H1 (cell line): ENCODE measurements at regions not wholly inside any gene's neighbourhood (a gene's known extent, or its start where the extent isn't known, plus 50 kb on each side); places are given as distances from the start of the nearest gene placed in this dataset.

Experiments used
- CTCF ChIA-PET: fragments of 300-600 bp; sonication (Branson Sonifier 250); formaldehyde crosslinking; loops from one replicate; lab custom pipeline; 2021; ENCODE audit not compliant: partially characterized antibody; lab: Charles Lee
- POLR2A ChIA-PET: fragments of 300-600 bp; sonication (Branson Sonifier 250); formaldehyde crosslinking; loops from one replicate; lab custom pipeline; 2021; ENCODE audit warnings: inconsistent platforms; ENCODE audit not compliant: partially characterized antibody; lab: Charles Lee
- DNase-seq, 2 experiments: peaks; one replicate each; pipeline versions ENCODE4 v3.0.0 to v3.0.0-alpha.2; 2010 to 2022; ENCODE audit warnings: low spot score in 2 of 2, low read depth in 1 of 2, mixed read lengths in 1 of 2
- FAIRE-seq: peaks from 2 replicates; lab custom pipeline; 2011; peaks lifted over from hg19 to GRCh38; lab: Jason Lieb, UNC
- H2AFZ ChIP-seq: 2 replicates; pipeline ENCODE4 v1.8.1; 2012; ENCODE audit warnings: low read length, inconsistent platforms
- H2AK5ac ChIP-seq: 2 replicates; pipeline ENCODE4 v1.6.1; 2013; ENCODE audit warnings: low read depth, low read length
- H2BK120ac ChIP-seq: replicated peaks from 2 replicates; pipeline ENCODE3; 2013; ENCODE audit warnings: low read depth, low read length, inconsistent platforms
- H2BK12ac ChIP-seq: 2 replicates; pipeline ENCODE4 v1.6.1; 2013; ENCODE audit warnings: low read depth, low read length
- H2BK15ac ChIP-seq: 2 replicates; pipeline ENCODE4 v1.6.1; 2013; ENCODE audit warnings: low read length
- H2BK20ac ChIP-seq: 2 replicates; pipeline ENCODE4 v1.6.1; 2013; ENCODE audit warnings: low read length
- H2BK5ac ChIP-seq: 2 replicates; pipeline ENCODE4 v1.6.1; 2013; ENCODE audit warnings: low read depth, low read length
- H3K14ac ChIP-seq: 2 replicates; pipeline ENCODE4 v1.6.1; 2013; ENCODE audit warnings: inconsistent platforms; ENCODE audit not compliant: insufficient read length
- H3K18ac ChIP-seq: 2 replicates; pipeline ENCODE4 v1.6.1; 2013; ENCODE audit warnings: low read length; ENCODE audit errors: extremely low read depth
- H3K23ac ChIP-seq: 2 replicates; pipeline ENCODE4 v1.6.1; 2013; ENCODE audit warnings: inconsistent platforms; ENCODE audit not compliant: insufficient read length
- H3K23me2 ChIP-seq: 2 replicates; pipeline ENCODE4 v1.6.1; 2013; ENCODE audit warnings: low read depth, low read length
- H3K27ac ChIP-seq: 2 replicates; pipeline ENCODE4 v1.6.1; 2011; ENCODE audit warnings: low read depth, low read length, inconsistent platforms
- H3K27me3 ChIP-seq, 4 experiments: replicated peaks in 1 of 4; 1 replicate in 1 of 4; 2 replicates in 3 of 4; pipeline versions ENCODE4 v1.6.1 to v1.8.1; 2011 to 2013; ENCODE audit warnings: low read length in 3 of 4, mild to moderate bottlenecking in 3 of 4, inconsistent platforms in 2 of 4, mixed read lengths in 2 of 4, moderate library complexity in 1 of 4; ENCODE audit not compliant: control insufficient read depth in 3 of 4, insufficient read depth in 3 of 4; ENCODE audit errors: extremely low read depth in 1 of 4
- H3K36me3 ChIP-seq, 4 experiments: 2 replicates each; pipeline versions ENCODE4 v1.6.1 to v1.8.1; 2011 to 2013; ENCODE audit warnings: mild to moderate bottlenecking in 4 of 4, low read length in 3 of 4, moderate library complexity in 2 of 4, control low read depth in 1 of 4, inconsistent platforms in 1 of 4; ENCODE audit not compliant: insufficient read depth in 4 of 4, control insufficient read depth in 2 of 4
- H3K4ac ChIP-seq: replicated peaks from 2 replicates; pipeline ENCODE3; 2013; ENCODE audit warnings: low read length, low read depth, mixed read lengths, inconsistent platforms; ENCODE audit not compliant: insufficient read length
- H3K4me1 ChIP-seq, 4 experiments: replicated peaks in 1 of 4; 1 replicate in 1 of 4; 2 replicates in 3 of 4; pipeline versions ENCODE4 v1.6.1 to v1.8.1; 2011 to 2013; ENCODE audit warnings: low read length in 3 of 4, inconsistent platforms in 2 of 4, mixed read lengths in 1 of 4; ENCODE audit not compliant: insufficient read depth in 4 of 4, control insufficient read depth in 3 of 4
- H3K4me2 ChIP-seq, 2 experiments: 2 replicates each; pipeline versions ENCODE4 v1.6.1 to v1.8.1; 2011 to 2013; ENCODE audit warnings: low read depth in 2 of 2, low read length in 2 of 2, control low read depth in 1 of 2, inconsistent platforms in 1 of 2, mild to moderate bottlenecking in 1 of 2; ENCODE audit not compliant: insufficient read depth in 1 of 2
- H3K4me3 ChIP-seq, 4 experiments: fragments of 200-600, 300-600 bp in 1 of 4; sonication (generic), shearing (Covaris generic), sonication (Bioruptor Twin) in 1 of 4; 2 replicates each; pipeline versions ENCODE4 v1.5.1 to v1.8.1; 2011 to 2016; ENCODE audit warnings: low read length in 4 of 4, low read depth in 3 of 4, control low read depth in 2 of 4, inconsistent platforms in 2 of 4, mild to moderate bottlenecking in 2 of 4, mixed read lengths in 1 of 4, moderate library complexity in 1 of 4; ENCODE audit not compliant: insufficient read depth in 2 of 4; ENCODE audit errors: extremely low read depth in 1 of 4
- H3K56ac ChIP-seq: replicated peaks from 2 replicates; pipeline ENCODE3; 2013; ENCODE audit warnings: low read depth, mild to moderate bottlenecking, mixed read lengths, low read length, inconsistent platforms; ENCODE audit not compliant: insufficient read length
- H3K79me1 ChIP-seq: 2 replicates; pipeline ENCODE4 v1.6.1; 2013; ENCODE audit warnings: low read depth, low read length, control low read depth
- H3K79me2 ChIP-seq, 2 experiments: 2 replicates each; pipeline versions ENCODE4 v1.6.1 to v1.8.1; 2012 to 2013; ENCODE audit warnings: low read length in 2 of 2, mild to moderate bottlenecking in 2 of 2, inconsistent platforms in 1 of 2; ENCODE audit not compliant: insufficient read depth in 2 of 2, control insufficient read depth in 1 of 2
- H3K9ac ChIP-seq, 4 experiments: replicated peaks in 1 of 4; 1 replicate in 1 of 4; 2 replicates in 3 of 4; pipeline versions ENCODE4 v1.6.1 to v1.8.1; 2011 to 2013; ENCODE audit warnings: low read depth in 3 of 4, low read length in 3 of 4, control low read depth in 2 of 4, mild to moderate bottlenecking in 2 of 4, moderate library complexity in 2 of 4, inconsistent platforms in 1 of 4; ENCODE audit errors: extremely low read depth in 1 of 4
- H3K9me3 ChIP-seq, 2 experiments: 2 replicates each; pipeline versions ENCODE4 v1.6.1 to v1.8.1; 2012 to 2013; ENCODE audit warnings: mild to moderate bottlenecking in 2 of 2, moderate library complexity in 2 of 2, control low read depth in 1 of 2, inconsistent platforms in 1 of 2, low read depth in 1 of 2, low read length in 1 of 2, mixed read lengths in 1 of 2; ENCODE audit not compliant: insufficient read depth in 2 of 2
- H4K20me1 ChIP-seq, 2 experiments: replicated peaks in 1 of 2; 2 replicates each; pipeline versions ENCODE3 to v1.8.1; 2011 to 2013; ENCODE audit warnings: inconsistent platforms in 2 of 2, low read length in 2 of 2, mild to moderate bottlenecking in 1 of 2; ENCODE audit not compliant: insufficient read depth in 2 of 2, control insufficient read depth in 1 of 2
- H4K5ac ChIP-seq: 2 replicates; pipeline ENCODE4 v1.6.1; 2013; ENCODE audit warnings: low read length, low read depth, mixed read lengths, inconsistent platforms; ENCODE audit not compliant: insufficient read length
- H4K8ac ChIP-seq: 2 replicates; pipeline ENCODE4 v1.8.0; 2013; ENCODE audit warnings: mild to moderate bottlenecking, moderate library complexity, low read length, inconsistent platforms; ENCODE audit not compliant: insufficient read depth; ENCODE audit errors: extremely low read depth
- H4K91ac ChIP-seq: replicated peaks from 2 replicates; pipeline ENCODE3; 2013; ENCODE audit warnings: low read length, mixed read lengths, inconsistent platforms; ENCODE audit not compliant: insufficient read length
- ASH2L ChIP-seq: fragments of 200-600, 300-600 bp; sonication (generic); IDR thresholded peaks from one replicate; pipeline ENCODE4 v1.7.1; 2017; ENCODE audit warnings: low read length
- BACH1 ChIP-seq: IDR thresholded peaks from 2 replicates; pipeline ENCODE4 v1.6.1; 2012; ENCODE audit warnings: low read length, improper control_type of control experiment
- BRCA1 ChIP-seq: IDR thresholded peaks from 2 replicates; pipeline ENCODE4 v1.6.1; 2012; ENCODE audit warnings: low read depth, low read length, improper control_type of control experiment
- CEBPB ChIP-seq: IDR thresholded peaks from 2 replicates; pipeline ENCODE4 v1.6.1; 2012; ENCODE audit warnings: low read depth, low read length
- EZH2 ChIP-seq: fragments of 200-600 bp; sonication (generic); IDR thresholded peaks from 2 replicates; pipeline ENCODE4 v1.7.1; 2012; ENCODE audit warnings: low read depth, mild to moderate bottlenecking, moderate library complexity, low read length, inconsistent platforms; ENCODE audit not compliant: severe bottlenecking
- POLR2A ChIP-seq, 2 experiments: IDR thresholded peaks; 1 replicate in 1 of 2; 2 replicates in 1 of 2; pipeline ENCODE4 v1.6.1; 2011; ENCODE audit warnings: low read depth in 2 of 2, low read length in 2 of 2, mild to moderate bottlenecking in 2 of 2; ENCODE audit errors: control extremely low read depth in 1 of 2
- RAD21 ChIP-seq, 2 experiments: IDR thresholded peaks in 1 of 2; conservative IDR thresholded peaks in 1 of 2; 2 replicates each; pipeline ENCODE4 v1.6.1; 2011; ENCODE audit warnings: low read depth in 2 of 2, low read length in 2 of 2, improper control_type of control experiment in 1 of 2, inconsistent platforms in 1 of 2, mild to moderate bottlenecking in 1 of 2, moderate library complexity in 1 of 2
- RNF2 ChIP-seq: fragments of 200-900, 300-1000 bp; sonication (generic); IDR thresholded peaks from 2 replicates; pipeline ENCODE4 v1.7.1; 2016; ENCODE audit warnings: borderline replicate concordance, low read depth, mild to moderate bottlenecking, antibody characterized with exemption, low read length; ENCODE audit not compliant: poor library complexity, severe bottlenecking; ENCODE audit errors: missing control alignments
- SIRT6 ChIP-seq: IDR thresholded peaks from one replicate; pipeline ENCODE4 v1.7.1; 2012; ENCODE audit warnings: low read length, inconsistent platforms
- SP4 ChIP-seq: IDR thresholded peaks from 2 replicates; pipeline ENCODE4 v1.6.1; 2012; ENCODE audit warnings: low read length, inconsistent platforms
- YY1 ChIP-seq: IDR thresholded peaks from 2 replicates; pipeline ENCODE4 v1.6.1; 2011; ENCODE audit warnings: low read depth, mild to moderate bottlenecking, low read length
- WGBS, 2 experiments: shearing (Covaris generic) in 1 of 2; methylation state at CpG; one replicate each; pipeline versions ENCODE4 v1.1.6 to v1.1.7; 2013 to 2015; ENCODE audit warnings: low lambda C conversion rate in 2 of 2, mixed read lengths in 2 of 2, inconsistent platforms in 1 of 2, low coverage in 1 of 2, missing lambda C conversion rate in 1 of 2; ENCODE audit not compliant: insufficient replicate concordance in 2 of 2, insufficient coverage in 1 of 2, insufficient read length in 1 of 2; ENCODE audit errors: extremely low coverage in 1 of 2, missing lambda C conversion rate in 1 of 2; 5-methylcytosine and 5-hydroxymethylcytosine counted together
- TF ChIP-seq, protein P1 (sequence below): IDR thresholded peaks from 2 replicates; pipeline ENCODE4 v1.6.1; 2012; ENCODE audit warnings: low read length, inconsistent platforms

DNA sequence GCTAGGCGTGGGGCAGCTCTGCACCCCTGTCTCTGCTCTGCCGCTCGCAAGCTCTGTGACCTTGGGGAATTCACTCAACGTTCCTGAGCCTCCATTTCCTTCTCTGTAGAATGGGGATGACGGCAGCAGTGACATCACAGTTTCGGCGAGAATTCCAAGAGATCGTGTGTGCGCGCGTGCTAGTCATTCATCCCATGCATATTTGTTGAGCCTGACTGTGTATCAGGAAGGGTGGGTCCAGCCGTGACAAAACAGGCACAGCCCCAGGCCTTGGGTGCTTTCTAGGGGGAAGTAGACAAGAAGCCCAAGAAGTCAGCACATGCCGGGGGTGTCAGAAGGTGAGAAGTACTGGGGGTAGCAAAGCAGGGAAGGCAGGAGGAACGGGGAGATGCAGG is 145.6 kb upstream of the NCOR2 start:
- no peak overlapping the region for H3K23ac ChIP-seq
- CTCF ChIA-PET = interaction anchor here (0.8 to 1.0 kb wide), 3 partner anchors 19 to 54 kb away, joined by 3 to 4 read pairs (median 3); no protein-coding TSS in a partner anchor
- H3K27ac ChIP-seq = no peak overlapping the region
- H3K56ac ChIP-seq = no peak overlapping the region
- H2BK12ac ChIP-seq = 0 out of 2 replicates have a peak overlapping the region, but pooled peaks have one; percentile 39
- DNase-seq = no peak
- POLR2A ChIA-PET = no interaction called here
- H3K4ac ChIP-seq = no peak overlapping the region
- H3K14ac ChIP-seq = no peak overlapping the region
- H3K79me1 ChIP-seq = no peaks in the 10 kb centered on the region
- H4K91ac ChIP-seq = no peak overlapping the region
- H2BK15ac ChIP-seq = no peak overlapping the region
- FAIRE-seq = no peak
- no peaks in the 10 kb centered on the region; a peak in 1 of 4 replicates for H3K9me3 ChIP-seq
- H2BK5ac ChIP-seq = no peak overlapping the region; the same call in 1 of the 2 replicates
- peaks cover 0 to 3% (median 2%) of the 10 kb centered on the region in 4 experiments; a peak in 4 of 7 replicates for H3K4me1 ChIP-seq
- H4K8ac ChIP-seq = no peak overlapping the region
- no peaks in the 10 kb centered on the region for H3K23me2 ChIP-seq
- H3K4me2 ChIP-seq = no peak overlapping the region
- H3K36me3 ChIP-seq = no peaks in the 10 kb centered on the region
- no peak overlapping the region for H2BK20ac ChIP-seq
- no peak overlapping the region for H2BK120ac ChIP-seq
- no peak overlapping the region for H3K18ac ChIP-seq
- H4K5ac ChIP-seq = no peak overlapping the region
- H3K79me2 ChIP-seq = no peaks in the 10 kb centered on the region
- no peaks in the 10 kb centered on the region for H4K20me1 ChIP-seq
- H3K4me3 ChIP-seq = no peak overlapping the region
- H2AFZ ChIP-seq = no peak overlapping the region
- no peaks in the 10 kb centered on the region for H3K27me3 ChIP-seq
- H2AK5ac ChIP-seq = no peak overlapping the region
- no peak for TF ChIP-seq RNF2
- TF ChIP-seq SIRT6 = no peak
- TF ChIP-seq, protein P1, sequence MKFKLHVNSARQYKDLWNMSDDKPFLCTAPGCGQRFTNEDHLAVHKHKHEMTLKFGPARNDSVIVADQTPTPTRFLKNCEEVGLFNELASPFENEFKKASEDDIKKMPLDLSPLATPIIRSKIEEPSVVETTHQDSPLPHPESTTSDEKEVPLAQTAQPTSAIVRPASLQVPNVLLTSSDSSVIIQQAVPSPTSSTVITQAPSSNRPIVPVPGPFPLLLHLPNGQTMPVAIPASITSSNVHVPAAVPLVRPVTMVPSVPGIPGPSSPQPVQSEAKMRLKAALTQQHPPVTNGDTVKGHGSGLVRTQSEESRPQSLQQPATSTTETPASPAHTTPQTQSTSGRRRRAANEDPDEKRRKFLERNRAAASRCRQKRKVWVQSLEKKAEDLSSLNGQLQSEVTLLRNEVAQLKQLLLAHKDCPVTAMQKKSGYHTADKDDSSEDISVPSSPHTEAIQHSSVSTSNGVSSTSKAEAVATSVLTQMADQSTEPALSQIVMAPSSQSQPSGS = no peak
- TF ChIP-seq YY1 = no peak
- no peak for TF ChIP-seq SP4
- TF ChIP-seq BACH1 = no peak
- no peak for TF ChIP-seq EZH2
- no peak for TF ChIP-seq POLR2A (IDR thresholded peaks at IDR 0.05; ENCODE audit: control extremely low read depth in 1 of 2, low read depth in 2 of 2, low read length in 2 of 2)
- TF ChIP-seq BRCA1 = no peak
- no peak for TF ChIP-seq CEBPB
- TF ChIP-seq RAD21 (IDR thresholded peaks at IDR 0.05 in 1 of 2, conservative IDR thresholded peaks at IDR 0.05 in 1 of 2; ENCODE audit: low read depth in 2 of 2, low read length in 2 of 2) = no peak
- no peak for TF ChIP-seq ASH2L
- no peak overlapping the region; a peak in 1 of 7 replicates for H3K9ac ChIP-seq
- WGBS, 2 experiments = 86% methylated on average over 14 of the region's 14 CpGs; no CpG with 5 or more reads in 1 of the 2 experiments
